Right atrium auricular region (tissue), 2 donors: ENCODE measurements at regions not wholly inside any gene's neighbourhood (a gene's known extent, or its start where the extent isn't known, plus 50 kb on each side); places are given as distances from the start of the nearest gene placed in this dataset.

Experiments used
- DNase-seq: peaks from one replicate; pipeline ENCODE4 v3.0.0-alpha.2; 2019; ENCODE audit warnings: low spot score
- H3K27ac ChIP-seq, 2 donors: fragments of 200-600 bp; sonication (generic); 1 replicate in 1 of 2; 2 replicates in 1 of 2; pipeline ENCODE4 v1.5.1; 2016 to 2019
- H3K27me3 ChIP-seq, 2 donors: fragments of 200-600 bp; sonication (generic); one replicate each; pipeline versions ENCODE4 v1.5.1 to v1.6.0; 2017 to 2019
- H3K36me3 ChIP-seq: fragments of 200-600 bp; sonication (generic); one replicate; pipeline ENCODE4 v1.5.1; 2016
- H3K4me1 ChIP-seq, 2 donors: fragments of 200-600 bp; sonication (generic); one replicate each; pipeline versions ENCODE4 v1.5.1 to v1.6.0; 2017 to 2019
- H3K4me3 ChIP-seq, 2 donors: fragments of 200-600 bp; sonication (generic); 1 replicate in 1 of 2; 2 replicates in 1 of 2; pipeline ENCODE4 v1.5.1; 2017 to 2019; ENCODE audit warnings: mild to moderate bottlenecking in 1 of 2, moderate library complexity in 1 of 2
- H3K9me3 ChIP-seq, 2 donors: fragments of 200-600 bp; sonication (generic); one replicate each; pipeline ENCODE4 v1.5.1; 2019
- CTCF ChIP-seq, 2 donors: fragments of 200-600 bp; sonication (generic); IDR thresholded peaks; one replicate each; pipeline ENCODE4 v1.5.1; 2019; ENCODE audit warnings: antibody characterized with exemption in 2 of 2

- H3K36me3 ChIP-seq = no peaks in the 10 kb centered on the region
- H3K4me1 ChIP-seq = no peaks in the 10 kb centered on the region
- no peak overlapping the region for H3K4me3 ChIP-seq
- no peaks in the 10 kb centered on the region for H3K27me3 ChIP-seq
- no peak for DNase-seq
- TF ChIP-seq CTCF (IDR thresholded peaks at IDR 0.05) = no peak
- H3K9me3 ChIP-seq = peaks cover 0 to 16% of the 10 kb centered on the region in 2 donors
- H3K27ac ChIP-seq = no peak overlapping the region
Measured at GRCh38 chr1:78223417-78224215, 177.8 kb downstream of the GIPC2 start.

GRCh38 chr1:78224246-78224785 is 178.6 kb downstream of the GIPC2 start:
- Histone ChIP-seq H3K36me3 (no peaks in the 10 kb centered on the region), H3K27ac (no peak overlapping the region), H3K4me3 (no peak overlapping the region), H3K27me3 (no peaks in the 10 kb centered on the region), H3K9me3 (peaks cover 0 to 14% of the 10 kb centered on the region in 2 donors), H3K4me1 (no peaks in the 10 kb centered on the region)
- no peak for DNase-seq
- no peak for TF ChIP-seq CTCF (IDR thresholded peaks at IDR 0.05)

- peaks cover 0 to 13% of the 10 kb centered on the region in 2 donors for H3K9me3 ChIP-seq
- no peak for TF ChIP-seq CTCF (IDR thresholded peaks at IDR 0.05)
- H3K4me1 ChIP-seq = no peaks in the 10 kb centered on the region
- H3K36me3 ChIP-seq = no peaks in the 10 kb centered on the region
- no peak overlapping the region for H3K4me3 ChIP-seq
- no peaks in the 10 kb centered on the region for H3K27me3 ChIP-seq
- DNase-seq = no peak
- no peak overlapping the region for H3K27ac ChIP-seq
Measured at GRCh38 chr1:78224861-78225552, 179.2 kb downstream of the GIPC2 start.

GRCh38 chr1:78226784-78227183 is 181.0 kb downstream of the GIPC2 start:
- TF ChIP-seq CTCF (IDR thresholded peaks at IDR 0.05) = no peak
- H3K9me3 ChIP-seq = peaks cover 0 to 13% of the 10 kb centered on the region in 2 donors
- no peaks in the 10 kb centered on the region for H3K4me1 ChIP-seq
- no peak overlapping the region for H3K4me3 ChIP-seq
- no peak for DNase-seq
- no peaks in the 10 kb centered on the region for H3K36me3 ChIP-seq
- no peaks in the 10 kb centered on the region for H3K27me3 ChIP-seq
- H3K27ac ChIP-seq = no peak overlapping the region

GRCh38 chr1:78227705-78228635 is 182.2 kb downstream of the GIPC2 start:
- Histone ChIP-seq H3K27ac (no peak overlapping the region), H3K4me1 (no peaks in the 10 kb centered on the region)
- DNase-seq = no peak

More at GRCh38 chr1:78227705-78228635, 182.2 kb downstream of the GIPC2 start:
- TF ChIP-seq CTCF (IDR thresholded peaks at IDR 0.05) = no peak
- Histone ChIP-seq H3K9me3 (peaks cover 0 to 13% of the 10 kb centered on the region in 2 donors), H3K36me3 (no peaks in the 10 kb centered on the region), H3K4me3 (no peak overlapping the region), H3K27me3 (no peaks in the 10 kb centered on the region)
